NCI-H1436 (cell line): ENCODE measurements at regions not wholly inside any gene's neighbourhood (a gene's known extent, or its start where the extent isn't known, plus 50 kb on each side); places are given as distances from the start of the nearest gene placed in this dataset.
"Not testable (repeated sequence)": the region's sequence is repeated elsewhere in the genome, so short reads cannot be mapped to it uniquely, and the experiment has no call there.

Experiments used
- DNase-seq: peaks from one replicate; lab custom pipeline; 2025; lab: John Stamatoyannopoulos, UW

DNA sequence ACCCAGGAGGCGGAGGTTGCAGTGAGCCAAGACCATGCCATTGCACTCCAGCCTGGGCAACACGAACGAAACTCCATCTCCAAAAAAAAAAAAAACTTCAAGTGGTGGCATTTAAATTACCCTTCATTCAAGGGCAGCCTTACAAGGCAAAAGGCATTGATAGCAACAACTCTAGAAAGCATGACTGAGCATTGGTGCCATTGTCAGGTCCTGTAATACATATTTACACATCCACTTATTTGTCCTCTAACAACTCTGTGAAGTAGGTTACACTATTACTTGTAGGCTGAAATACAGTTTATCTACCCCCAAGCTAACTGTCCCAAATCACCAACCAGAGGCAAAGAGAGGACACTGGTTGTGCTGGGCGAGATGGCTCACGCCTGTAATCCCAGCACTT, 52.7 kb upstream of the LARP1 start:
- DNase-seq, result no peak

DNA sequence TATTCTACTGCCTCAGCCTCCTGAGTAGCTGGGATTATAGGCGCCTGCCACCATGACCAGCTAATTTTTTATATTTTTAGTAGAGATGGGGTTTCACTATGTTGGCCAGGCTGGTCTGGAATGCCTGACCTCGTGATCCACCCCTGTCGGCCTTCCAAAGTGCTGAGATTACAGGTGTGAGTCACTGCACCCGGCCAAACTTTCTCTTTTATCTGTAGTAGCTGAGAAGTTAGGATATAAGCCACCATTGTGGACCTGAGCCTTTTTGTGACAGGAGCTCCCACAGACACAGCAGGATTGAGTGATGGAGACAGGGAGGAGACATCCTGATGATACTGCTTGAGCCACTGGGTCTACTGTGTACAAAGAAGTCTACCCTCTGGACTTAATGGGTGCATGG, 53.5 kb upstream of the LARP1 start:
- DNase-seq, result not testable (repeated sequence)

DNA sequence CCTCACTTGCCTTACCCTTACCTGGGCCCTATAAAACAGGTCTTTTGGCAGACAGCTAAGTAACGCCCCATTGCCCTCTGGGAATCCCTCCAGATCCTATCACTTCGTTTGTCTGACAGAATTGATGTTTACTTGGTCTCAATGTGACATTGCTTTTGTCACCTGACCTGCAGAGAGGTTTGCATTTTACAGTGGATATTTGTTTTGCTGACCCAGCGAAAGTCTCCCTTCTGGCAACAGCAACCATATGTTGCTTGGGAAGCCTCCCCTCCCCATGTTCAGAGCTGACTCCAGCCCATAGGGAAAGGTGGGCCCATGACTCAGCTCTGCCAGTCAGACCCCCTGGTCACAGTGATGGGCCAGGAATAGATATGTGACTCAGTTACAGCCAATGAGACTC, 54.0 kb upstream of the LARP1 start:
- DNase-seq, result no peak

DNA sequence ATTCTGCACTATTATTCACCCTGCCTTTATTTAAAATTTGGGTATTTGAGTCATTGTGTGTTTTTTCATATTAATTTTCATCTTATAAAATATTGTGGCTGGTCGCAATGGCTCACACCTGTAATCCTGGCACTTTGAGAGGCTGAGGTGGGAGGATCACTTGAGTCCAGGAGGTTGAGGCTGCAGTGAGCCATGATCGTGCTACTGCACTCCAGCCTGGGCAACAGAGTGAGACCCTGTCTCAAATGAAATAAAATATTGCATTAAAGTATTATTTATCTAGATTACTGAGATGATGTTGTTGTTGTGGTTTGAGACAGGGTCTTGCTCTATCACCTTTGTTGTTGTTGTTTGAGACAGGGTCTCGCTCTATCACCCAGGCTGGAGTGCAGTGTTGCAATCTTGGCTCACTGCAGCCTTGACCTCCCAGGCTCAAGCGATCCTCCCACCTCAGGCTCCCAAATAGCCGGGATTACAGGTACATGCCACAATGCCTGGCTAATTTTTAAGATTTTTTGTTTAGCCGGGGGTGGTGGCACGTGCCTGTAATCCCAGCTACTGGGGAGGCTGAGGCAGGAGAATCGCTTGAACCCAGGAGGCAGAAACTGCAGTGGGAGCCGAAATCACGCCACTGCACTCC, 54.8 kb upstream of the LARP1 start:
- DNase-seq, result not testable (repeated sequence)

DNA sequence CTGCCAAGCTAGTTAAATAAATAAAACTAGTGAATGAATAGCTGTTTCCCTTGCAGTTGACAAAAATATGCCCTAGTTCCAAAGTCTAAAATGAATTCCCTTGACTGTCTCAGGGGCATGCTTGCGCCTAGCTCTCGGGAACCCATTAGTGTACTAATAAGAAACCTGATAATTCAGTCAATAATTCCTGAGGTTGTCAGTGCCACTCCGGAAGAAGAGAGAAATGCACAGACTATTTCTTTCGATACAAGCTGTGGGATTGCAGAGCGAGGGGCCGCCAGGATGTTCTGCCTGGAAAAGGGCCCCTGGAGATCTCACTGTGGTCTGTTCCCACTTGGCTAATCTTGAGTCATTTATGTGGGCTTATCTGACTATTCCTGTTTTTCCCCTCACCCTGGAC, 56.4 kb upstream of the LARP1 start:
- DNase-seq, result no peak

DNA sequence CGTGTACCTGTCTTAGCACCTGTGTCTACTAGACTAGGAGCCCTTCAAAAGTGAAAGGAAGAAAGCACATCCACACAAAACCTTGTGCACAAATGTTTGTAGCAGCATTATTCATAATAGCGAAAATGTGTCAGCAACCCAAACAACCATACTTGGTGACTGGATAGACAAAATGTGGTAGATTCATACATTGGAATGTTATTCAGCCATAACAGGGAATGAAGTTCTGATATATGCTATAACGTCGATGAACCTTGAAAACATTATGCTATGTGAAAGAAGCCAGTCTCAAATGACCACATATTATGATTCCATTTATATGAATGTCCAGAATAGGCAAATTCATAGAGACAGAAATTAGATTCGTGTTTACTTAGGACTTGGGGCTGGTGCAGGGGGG, 57.8 kb upstream of the LARP1 start:
- DNase-seq, result no peak

DNA sequence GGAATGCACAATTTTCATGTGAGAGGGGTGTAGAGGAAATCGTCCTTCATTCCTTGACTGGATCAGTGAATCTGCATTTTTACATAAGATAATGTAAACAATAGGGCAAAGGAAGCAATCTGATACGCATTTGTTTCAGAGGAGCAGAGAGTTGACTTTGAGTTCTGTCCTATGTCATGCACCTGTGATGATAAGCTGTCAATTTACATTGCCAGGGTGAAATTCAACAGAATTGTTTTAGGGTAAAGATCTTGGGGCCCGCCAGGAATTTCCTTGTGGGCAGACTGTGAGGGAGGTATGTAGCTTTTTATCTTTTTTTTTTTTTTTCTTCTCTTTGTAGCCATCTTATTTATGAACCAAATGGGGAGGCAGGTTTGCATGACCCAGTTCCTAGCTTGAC, 58.3 kb upstream of the LARP1 start:
- DNase-seq, result no peak

DNA sequence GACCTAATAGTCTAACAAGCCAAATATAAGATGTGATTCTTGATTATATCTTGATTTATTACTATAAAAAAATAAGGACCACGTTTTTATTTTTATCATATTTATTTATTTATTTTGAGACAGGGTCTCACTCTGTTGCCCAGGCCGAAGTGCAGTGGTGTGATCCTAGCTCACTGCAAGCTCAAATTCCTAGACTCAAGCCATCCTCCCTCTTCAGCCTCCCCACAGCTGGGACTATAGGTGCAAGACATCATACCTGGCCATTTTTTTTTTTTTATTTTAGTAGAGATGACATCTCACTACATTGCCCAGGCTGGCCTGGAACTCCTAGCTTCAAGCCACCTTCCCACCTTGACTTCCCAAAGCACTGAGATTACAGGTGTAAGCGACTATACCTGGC, 61.0 kb upstream of the LARP1 start:
- no peak for DNase-seq

DNA sequence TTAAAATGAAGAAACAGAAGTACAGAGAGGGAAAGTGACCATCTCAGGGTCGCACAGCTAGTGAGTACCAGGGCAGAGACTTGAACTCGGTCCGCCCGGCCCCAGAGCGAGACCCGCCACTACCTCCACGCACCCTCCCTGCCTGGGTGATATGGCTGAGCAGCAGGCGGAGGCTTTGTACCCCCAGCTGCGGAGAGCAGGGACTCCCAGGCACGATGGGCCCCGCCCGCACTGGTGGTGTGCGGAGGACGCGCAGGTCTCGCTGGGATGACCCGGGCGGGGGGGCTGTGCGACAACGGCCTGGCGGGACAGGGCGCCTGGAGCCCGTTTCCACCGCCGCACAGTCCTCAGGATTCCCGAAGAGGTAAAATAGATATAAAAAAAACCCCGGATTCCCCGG, 64.7 kb upstream of the LARP1 start:
- DNase-seq, result no peak

DNA sequence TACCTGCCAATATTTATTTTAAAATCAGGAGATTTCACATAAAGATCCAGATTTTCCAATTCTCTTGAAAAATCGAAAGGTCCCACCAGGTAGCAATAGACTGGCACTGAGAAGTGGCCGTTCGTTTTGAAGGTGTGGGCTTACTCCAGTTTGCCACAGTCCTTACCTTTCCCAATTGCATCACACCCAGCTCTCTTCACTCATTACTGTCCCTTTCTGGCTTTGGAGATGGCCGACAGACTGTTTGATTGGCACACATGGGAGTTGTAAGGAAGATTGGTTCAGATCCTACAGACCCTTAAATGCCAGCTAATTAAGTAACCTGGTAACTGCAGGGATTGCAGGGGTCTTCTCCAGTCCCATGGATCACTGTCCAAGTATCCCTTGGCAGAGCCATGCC, 68.7 kb upstream of the LARP1 start:
- DNase-seq, result no peak

DNA sequence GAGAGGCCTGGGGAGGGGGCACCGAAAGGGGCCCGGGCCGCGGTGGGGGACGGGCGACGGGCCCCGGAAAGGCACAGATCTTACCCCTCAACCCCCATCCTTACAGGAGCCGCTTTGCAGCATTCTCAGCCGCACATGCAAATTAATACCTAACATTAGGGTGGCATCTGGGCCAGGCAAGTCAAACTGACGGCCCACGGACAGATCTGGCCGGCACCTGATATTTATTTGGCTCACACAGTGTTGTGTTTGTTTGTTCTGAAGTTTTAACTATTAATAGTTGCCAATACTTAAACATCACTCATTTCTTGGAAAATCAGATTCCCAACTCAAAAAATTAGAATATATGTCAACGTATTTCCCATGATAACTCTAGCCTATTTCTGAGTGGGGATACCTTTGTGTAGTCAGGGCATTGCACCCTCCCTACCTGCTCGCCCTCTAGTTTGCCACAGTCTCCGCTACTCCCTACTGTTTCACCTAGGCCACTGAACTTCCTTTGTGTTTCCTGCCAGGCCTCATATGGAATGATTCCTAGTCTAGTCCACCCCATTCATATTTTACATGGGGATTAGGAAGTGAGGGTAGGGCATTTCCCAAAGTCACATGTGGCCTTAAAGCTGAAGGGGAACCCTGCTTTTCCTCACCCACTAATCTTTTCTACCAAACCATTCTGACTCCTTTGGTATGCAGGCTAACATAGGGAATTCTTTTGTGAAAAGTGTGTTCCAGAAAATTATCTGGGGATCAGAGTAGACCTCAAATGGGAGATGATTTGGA, 71.9 kb upstream of the LARP1 start:
- DNase-seq, result no peak

DNA sequence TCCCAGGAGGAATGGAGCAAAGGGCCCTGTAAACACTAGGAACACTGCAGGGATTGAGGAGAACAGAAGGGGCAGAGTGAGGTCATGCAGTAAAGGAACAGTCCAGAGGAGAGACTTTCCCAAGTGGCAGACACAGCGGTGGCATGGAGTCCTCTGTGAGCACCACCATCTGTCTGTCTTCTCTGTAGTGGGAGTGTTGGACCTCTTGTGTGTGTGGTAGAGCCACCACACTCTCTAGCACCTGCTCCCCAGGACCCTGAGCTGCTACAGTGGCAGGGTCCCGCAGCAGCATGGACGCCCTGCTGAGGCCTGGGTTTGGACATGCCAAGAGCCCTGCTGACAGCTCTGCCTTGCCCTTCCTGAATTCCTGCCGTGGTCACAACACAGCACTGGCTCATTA, 75.7 kb upstream of the LARP1 start:
- no peak for DNase-seq

DNA sequence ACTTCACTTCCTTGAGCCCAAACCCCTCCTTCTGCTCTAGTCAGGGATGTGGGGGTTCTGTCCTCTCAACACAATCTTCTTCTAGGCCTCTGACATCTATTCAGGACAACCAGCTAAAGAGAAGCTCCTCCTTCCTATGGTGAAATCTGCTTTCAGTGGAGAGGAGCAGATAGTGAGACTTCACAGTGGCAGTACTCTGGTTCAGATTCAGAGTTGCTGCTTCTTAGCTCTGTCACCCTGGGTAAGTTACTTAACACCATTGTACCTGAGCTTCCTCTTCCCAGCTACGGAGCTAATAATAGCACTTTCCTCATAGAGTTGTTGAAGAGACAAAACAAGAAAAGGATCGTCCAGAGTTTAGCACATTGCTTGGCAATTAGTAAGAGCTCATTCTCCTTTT, 77.3 kb upstream of the LARP1 start:
- no peak for DNase-seq

DNA sequence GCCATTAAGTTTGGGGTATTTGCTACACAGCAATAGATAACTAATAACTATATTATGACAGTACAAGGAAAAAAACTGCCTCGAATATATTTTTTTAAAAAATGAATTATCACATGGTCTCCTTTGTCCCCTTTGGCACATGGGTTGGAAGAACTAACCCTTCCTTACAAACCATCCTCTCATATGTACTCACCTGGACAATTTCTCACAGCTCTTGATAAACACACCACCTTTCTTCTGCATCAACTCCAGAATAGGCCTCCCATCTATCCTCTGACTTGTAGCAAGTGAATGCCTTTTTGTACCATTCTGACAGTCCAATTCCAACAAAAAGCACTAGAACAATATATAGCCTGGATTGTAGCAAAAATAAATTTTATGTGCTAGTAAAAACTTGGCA, 78.7 kb upstream of the LARP1 start:
- no peak for DNase-seq

DNA sequence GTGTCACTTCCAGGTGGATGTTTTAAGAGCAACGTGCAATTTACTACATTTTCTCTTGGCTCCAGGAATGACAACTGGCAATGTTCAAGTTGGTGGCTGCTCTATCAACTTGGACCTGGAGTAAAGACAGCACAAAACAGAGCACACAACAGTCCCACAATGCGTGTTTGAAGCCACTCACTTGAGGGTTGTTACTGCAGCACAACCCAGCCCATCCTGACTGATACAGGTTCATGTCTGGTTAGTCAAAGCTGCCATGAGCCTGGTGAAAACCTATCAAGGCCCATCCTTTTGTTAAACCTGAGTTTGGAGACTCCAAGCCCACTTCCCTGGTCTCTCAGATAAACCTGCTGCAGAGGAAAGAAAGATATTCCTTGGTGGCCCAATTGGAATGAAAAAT, 81.1 kb upstream of the LARP1 start:
- no peak for DNase-seq

DNA sequence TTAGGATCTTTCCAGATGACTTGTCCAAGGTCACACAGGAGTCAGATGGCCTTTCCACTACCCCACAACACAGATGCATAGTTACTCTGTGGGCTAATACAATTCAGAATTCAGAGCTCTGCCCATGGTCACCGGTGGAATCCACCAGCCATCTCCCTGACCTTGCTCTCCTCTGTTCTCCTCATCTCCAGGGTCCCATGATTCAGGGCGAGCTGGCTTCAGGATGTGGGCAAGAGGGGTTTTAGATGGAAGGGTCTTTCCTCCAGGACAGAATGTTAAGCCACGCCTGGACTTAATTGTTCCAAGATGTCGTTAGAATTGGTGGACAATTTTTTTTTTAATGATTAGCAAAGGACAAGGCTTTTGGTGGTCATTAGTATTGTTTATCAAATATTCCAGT, 81.7 kb upstream of the LARP1 start:
- no peak for DNase-seq

DNA sequence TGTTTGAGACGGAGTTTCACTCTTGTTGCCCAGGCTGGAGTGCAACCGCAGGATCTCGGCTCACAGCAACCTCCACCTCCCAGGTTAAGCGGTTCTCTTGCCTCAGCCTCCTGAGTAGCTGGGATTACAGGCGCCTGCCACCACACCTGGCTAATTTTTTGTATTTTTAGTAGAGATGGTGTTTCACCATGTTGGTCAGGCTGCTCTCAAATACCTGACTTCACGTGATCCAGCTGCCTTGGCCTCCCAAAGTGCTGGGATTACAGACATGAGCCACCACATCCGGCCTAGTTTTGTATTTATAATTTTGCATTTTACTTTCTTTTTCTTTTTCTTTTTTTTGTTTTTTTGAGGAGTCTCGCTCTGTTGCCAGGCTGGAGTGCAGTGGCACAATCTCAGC, 85.3 kb upstream of the LARP1 start:
- not testable (repeated sequence) for DNase-seq

DNA sequence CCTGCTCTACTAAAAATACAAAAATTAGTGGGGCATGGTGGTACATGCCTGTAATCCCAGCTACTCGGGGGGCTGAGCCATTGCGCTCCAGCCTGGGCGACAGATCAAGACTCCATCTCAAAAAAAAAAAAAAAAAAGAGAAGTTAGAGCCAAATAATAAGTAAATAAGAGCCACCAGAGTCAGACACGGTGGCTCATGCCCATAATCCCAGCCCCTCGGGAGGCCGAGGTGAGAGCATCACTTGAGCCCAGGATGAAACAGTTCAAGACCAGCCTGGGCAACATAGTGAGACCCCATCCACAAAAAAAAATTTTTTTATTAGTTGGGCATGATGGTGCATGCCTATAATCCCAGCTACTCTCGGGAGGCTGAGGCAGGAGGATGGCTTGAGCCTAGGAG, 85.8 kb upstream of the LARP1 start:
- no peak for DNase-seq

DNA sequence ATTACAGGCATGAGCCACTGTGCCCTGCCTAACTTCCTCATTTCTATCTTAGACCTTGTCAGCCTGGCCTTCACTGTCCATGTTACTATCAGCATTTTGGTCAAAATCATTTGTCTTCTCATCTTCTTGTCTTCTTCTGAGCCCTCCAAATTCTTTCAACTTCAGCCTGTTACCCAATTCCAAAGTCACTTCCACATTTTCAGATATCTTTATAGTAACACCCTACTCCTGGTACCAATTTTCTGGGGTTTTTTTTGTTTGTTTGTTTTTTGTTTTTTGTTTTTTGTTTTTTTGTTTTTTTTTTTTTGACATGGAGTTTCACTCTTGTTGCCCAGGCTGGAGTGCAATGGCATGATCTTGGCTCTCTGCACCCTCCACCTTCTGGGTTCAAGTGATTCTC, 90.3 kb upstream of the LARP1 start:
- no peak for DNase-seq

DNA sequence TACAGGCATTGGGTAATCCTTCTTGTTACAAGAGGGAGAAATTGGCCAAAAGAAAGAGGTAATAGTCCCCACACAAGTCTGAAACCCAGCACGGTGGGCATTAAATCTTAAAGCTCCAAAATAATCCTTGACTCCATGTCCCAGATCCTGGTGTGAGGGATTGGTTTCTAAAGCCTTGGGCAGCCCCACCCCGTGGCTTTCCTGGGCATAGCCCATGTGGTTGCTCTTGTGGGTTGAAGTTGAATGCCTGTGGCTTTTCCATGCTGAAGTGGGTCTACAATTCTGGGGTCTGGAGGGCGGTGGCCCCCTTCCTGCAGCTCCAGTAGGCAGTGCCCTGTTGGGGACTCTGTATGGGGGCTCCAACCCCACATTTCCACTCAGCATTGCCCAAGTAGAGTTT, 91.8 kb upstream of the LARP1 start:
- DNase-seq, result no peak

DNA sequence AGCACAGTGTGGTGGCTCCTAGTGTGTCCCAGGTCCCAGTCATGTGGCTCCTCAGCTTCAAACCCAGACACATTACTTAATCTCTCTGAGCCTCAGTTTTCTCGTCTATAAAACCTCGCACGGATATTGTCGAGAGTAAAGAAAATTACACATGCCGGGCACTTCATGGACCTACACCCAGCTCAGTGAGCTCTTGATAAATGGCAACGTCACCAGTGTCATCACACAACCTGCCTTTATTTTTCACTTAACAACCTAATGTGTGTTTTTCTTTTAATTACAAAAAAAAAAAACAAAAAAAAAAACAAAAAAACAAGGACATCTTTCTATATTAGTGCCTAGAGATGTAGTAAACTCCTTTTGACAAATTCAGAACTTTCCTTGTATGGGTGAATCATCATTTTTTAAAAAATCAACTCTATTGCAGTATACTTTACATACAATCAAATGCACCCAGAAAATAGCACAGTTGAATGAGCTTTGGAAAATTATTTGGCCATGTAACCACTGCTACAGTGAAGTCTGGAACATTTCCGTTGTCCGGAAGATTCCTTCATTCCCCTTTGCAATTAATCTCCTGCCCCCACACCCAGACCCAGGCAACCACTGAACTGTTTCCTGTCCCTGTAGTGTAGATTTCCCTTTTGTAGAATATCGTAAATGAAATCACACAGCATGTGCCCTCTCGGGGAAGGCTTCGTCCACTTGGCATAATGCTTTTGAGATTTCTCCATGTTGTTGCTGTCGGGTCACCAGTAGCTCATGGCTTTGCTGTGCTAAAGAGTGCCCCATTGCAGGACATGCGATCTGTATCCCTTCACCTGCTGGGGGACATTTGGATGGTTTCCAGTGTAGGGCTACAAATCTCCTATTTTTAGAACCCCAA, 100.4 kb upstream of the LARP1 start:
- DNase-seq, result no peak

DNA sequence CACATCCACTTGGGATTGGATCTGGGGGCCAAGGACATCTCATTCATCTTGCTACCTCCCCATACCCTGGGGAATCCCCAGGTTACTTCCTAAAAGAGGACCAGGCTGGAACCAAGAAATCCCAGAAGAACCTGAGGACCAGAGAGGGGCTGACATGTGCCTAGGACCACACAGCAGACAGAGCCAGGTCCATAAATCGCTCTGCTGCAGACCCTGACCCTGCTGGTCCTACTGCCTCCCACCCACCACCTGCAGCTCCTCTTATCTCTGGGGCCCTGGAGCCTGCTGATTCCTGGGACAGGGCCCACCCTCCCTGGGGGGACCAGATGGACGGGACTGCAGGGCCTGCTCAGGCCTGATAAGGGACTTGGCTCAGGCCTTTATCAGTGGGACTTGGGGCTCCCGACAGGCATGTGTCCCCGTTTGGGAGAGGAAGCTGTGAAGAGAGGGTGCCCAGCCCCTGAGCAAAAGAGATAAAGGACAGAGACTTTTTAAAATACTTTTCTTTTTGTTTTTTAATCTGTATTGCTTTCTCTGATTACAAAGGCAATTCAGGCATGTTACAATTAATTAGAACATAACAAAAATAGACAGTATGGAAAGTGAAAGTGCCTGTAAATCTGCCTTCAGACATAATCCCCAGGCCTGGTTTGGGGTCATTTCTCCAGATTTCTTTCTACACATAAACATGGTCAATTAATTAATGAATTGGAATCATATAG, 101.3 kb upstream of the LARP1 start:
- DNase-seq, result no peak

DNA sequence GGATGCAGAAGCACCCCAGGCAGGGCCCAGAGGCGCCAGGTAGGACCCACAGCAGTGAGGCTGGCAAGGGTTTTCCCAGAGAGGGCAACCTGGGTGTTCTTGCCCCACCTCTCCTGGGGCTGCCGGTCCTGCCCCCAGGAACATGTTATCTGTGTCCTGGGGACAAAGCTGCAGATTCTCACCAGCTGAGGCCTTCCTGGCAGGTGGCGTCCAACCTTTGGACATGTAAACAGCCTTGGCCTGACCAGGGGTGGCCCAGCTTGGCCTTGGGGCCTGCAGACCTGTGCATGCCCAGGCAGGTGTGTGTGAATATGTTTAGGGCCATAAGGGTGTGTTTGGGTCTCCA, 101.8 kb upstream of the LARP1 start:
- DNase-seq, result no peak
